ENCODE measurements at regions not wholly inside any gene's neighbourhood (a gene's known extent, or its start where the extent isn't known, plus 50 kb on each side); places are given as distances from the start of the nearest gene placed in this dataset.

- DNase-seq (ENCODE audit: low spot score), result no peak
- in situ Hi-C loops (cut with HindIII; ENCODE audit: low sequenced_read_pairs), result no loop called here
Observed at GRCh38 chr13:103388839-103389238, 322.6 kb upstream of the SLC10A2 start.

- DNase-seq (ENCODE audit: low spot score), result no peak
- in situ Hi-C loops (cut with HindIII; ENCODE audit: low sequenced_read_pairs), result no loop called here
Observed at GRCh38 chr13:103386341-103386740, 320.1 kb upstream of the SLC10A2 start.

GRCh38 chr13:103373916-103374315 lies 307.7 kb upstream of the SLC10A2 start:
- in situ Hi-C loops (cut with HindIII; ENCODE audit: low sequenced_read_pairs), result no loop called here
- no peak for DNase-seq (ENCODE audit: low spot score)

GRCh38 chr13:103371271-103371670 lies 305.1 kb upstream of the SLC10A2 start:
- DNase-seq (ENCODE audit: low spot score), result no peak
- in situ Hi-C loops (cut with HindIII; ENCODE audit: low sequenced_read_pairs), result no loop called here

GRCh38 chr13:103370790-103371189 lies 304.6 kb upstream of the SLC10A2 start:
- in situ Hi-C loops (cut with HindIII; ENCODE audit: low sequenced_read_pairs), result no loop called here

GRCh38 chr13:103358255-103358932 lies 292.2 kb upstream of the SLC10A2 start:
- in situ Hi-C loops (cut with HindIII; ENCODE audit: low sequenced_read_pairs), result no loop called here
- no peak for DNase-seq (ENCODE audit: low spot score)

More at GRCh38 chr13:103370790-103371189, 304.6 kb upstream of the SLC10A2 start:
- DNase-seq (ENCODE audit: low spot score), result no peak

GRCh38 chr13:103356226-103356864 lies 290.1 kb upstream of the SLC10A2 start:
- in situ Hi-C loops (cut with HindIII; ENCODE audit: low sequenced_read_pairs), result no loop called here

GRCh38 chr13:103354171-103354570 lies 288.0 kb upstream of the SLC10A2 start:
- in situ Hi-C loops (cut with HindIII; ENCODE audit: low sequenced_read_pairs), result no loop called here
- no peak for DNase-seq (ENCODE audit: low spot score)

More at GRCh38 chr13:103356226-103356864, 290.1 kb upstream of the SLC10A2 start:
- DNase-seq (ENCODE audit: low spot score), result no peak

GRCh38 chr13:103351035-103351828 lies 285.0 kb upstream of the SLC10A2 start:
- peak; percentile 29 for DNase-seq (ENCODE audit: low spot score)
- in situ Hi-C loops (cut with HindIII; ENCODE audit: low sequenced_read_pairs), result no loop called here

- no peak for DNase-seq (ENCODE audit: low spot score)
- in situ Hi-C loops (cut with HindIII; ENCODE audit: low sequenced_read_pairs), result no loop called here
Observed at GRCh38 chr13:103350147-103350546, 283.9 kb upstream of the SLC10A2 start.

- in situ Hi-C loops (cut with HindIII; ENCODE audit: low sequenced_read_pairs), result no loop called here
- DNase-seq (ENCODE audit: low spot score), result peak; percentile 20
Observed at GRCh38 chr13:103349211-103349980, 283.2 kb upstream of the SLC10A2 start.

GRCh38 chr13:103335241-103335640 lies 269.0 kb upstream of the SLC10A2 start:
- no peak for DNase-seq (ENCODE audit: low spot score)
- in situ Hi-C loops (cut with HindIII; ENCODE audit: low sequenced_read_pairs), result no loop called here

- no peak for DNase-seq (ENCODE audit: low spot score)
- in situ Hi-C loops (cut with HindIII; ENCODE audit: low sequenced_read_pairs), result no loop called here
Observed at GRCh38 chr13:103331924-103332323, 265.7 kb upstream of the SLC10A2 start.

GRCh38 chr13:103328899-103329298 lies 262.7 kb upstream of the SLC10A2 start:
- in situ Hi-C loops (cut with HindIII; ENCODE audit: low sequenced_read_pairs), result no loop called here
- peak; percentile 35 for DNase-seq (ENCODE audit: low spot score)

- in situ Hi-C loops (cut with HindIII; ENCODE audit: low sequenced_read_pairs), result no loop called here
- DNase-seq (ENCODE audit: low spot score), result no peak
Observed at GRCh38 chr13:103326326-103326725, 260.1 kb upstream of the SLC10A2 start.

- no peak for DNase-seq (ENCODE audit: low spot score)
Observed at GRCh38 chr13:103325672-103326071, 259.5 kb upstream of the SLC10A2 start.

GRCh38 chr13:103324641-103325040 lies 258.4 kb upstream of the SLC10A2 start:
- in situ Hi-C loops (cut with HindIII; ENCODE audit: low sequenced_read_pairs), result no loop called here
- DNase-seq (ENCODE audit: low spot score), result no peak

More at GRCh38 chr13:103325672-103326071, 259.5 kb upstream of the SLC10A2 start:
- in situ Hi-C loops (cut with HindIII; ENCODE audit: low sequenced_read_pairs), result no loop called here

- in situ Hi-C loops (cut with HindIII; ENCODE audit: low sequenced_read_pairs), result no loop called here
- DNase-seq (ENCODE audit: low spot score), result no peak
Observed at GRCh38 chr13:103315711-103316110, 249.5 kb upstream of the SLC10A2 start.

- DNase-seq (ENCODE audit: low spot score), result no peak
- in situ Hi-C loops (cut with HindIII; ENCODE audit: low sequenced_read_pairs), result no loop called here
Observed at GRCh38 chr13:103312467-103312866, 246.2 kb upstream of the SLC10A2 start.
